ENCODE measurements at regions not wholly inside any gene's neighbourhood (a gene's known extent, or its start where the extent isn't known, plus 50 kb on each side); places are given as distances from the start of the nearest gene placed in this dataset.
A peak's percentile ranks its signal among the peaks of the same experiment; 100 is the strongest.
"Not testable (repeated sequence)": the region's sequence is repeated elsewhere in the genome, so short reads cannot be mapped to it uniquely, and the experiment has no call there.

DNA sequence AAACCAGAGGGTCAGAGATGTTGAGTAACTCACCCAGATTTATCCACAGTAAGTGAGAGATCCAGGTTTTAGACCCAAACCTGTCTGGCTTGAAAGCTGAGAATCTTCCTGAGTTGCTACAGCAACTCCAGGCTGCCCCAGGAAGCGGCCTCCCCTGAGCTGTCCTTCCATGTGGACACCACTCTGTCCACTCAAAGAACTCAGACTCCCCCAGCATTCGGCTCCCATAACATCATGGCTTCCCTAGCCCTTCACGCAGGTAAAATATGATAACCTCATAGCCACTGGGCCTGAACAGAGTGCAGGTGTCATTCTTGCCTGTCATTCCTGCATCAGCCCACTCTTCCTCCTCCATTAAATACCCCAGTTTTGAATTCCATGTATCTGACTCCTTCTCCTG, 657.8 kb downstream of the TBC1D22A start:
- no peak for DNase-seq

DNA sequence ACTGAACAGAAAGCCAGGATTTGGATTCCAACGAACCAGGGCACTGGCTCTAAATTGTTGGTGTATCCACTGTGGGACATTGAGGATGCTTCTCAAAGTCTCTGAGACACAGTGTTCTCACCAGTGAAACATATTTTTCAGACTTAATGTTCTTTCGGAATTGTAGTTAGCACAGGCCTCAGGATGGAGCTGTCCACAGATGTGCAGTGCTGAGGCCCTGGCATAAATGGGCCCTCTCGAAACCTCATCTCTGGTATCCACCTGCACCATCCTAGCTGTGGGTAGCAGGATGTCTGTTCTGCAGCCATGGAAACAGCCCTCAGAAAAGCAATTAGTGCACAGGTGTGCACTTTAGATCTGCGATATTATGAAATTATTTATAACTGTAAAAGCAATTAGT, 656.8 kb downstream of the TBC1D22A start:
- DNase-seq = no peak

DNA sequence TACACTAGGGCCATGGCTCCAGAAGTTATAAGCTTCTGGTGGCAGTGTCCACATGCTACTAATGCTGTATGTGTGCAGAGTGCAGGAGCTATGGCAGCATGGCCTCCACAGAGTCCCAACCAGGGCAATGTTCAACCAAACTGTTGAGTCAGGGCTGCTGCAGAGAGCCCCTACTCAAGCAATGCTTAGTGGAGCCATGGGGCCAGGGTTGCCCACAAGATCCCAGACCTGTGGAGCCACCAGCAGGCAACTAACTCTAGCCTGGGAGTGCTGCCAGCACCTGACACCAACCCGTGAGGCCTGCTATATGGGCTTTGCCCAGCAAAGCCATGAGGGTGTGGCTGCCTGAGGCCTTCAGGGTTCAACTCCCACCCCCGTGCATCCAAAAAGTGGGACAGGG, 655.2 kb downstream of the TBC1D22A start:
- no peak for DNase-seq

DNA sequence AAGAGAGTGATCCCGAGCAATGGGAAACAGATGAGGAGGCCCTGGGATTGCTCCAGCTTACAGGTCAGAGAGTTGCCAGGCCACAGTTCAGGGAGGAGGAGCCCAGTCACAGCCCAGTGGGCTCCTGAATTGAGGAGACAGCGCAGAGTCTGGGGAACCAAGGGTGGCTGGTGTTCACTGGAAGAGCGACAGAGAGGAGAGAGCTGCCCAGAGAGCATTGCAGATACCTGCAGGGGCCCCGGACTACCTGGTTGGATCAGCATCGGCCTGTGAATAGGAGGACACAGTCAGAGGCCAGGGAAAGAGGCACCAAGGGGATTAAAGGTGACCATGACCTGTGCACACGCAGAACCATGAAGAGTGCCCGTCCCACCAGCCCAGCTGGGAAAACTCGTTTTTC, 648.6 kb downstream of the TBC1D22A start:
- DNase-seq = no peak

DNA sequence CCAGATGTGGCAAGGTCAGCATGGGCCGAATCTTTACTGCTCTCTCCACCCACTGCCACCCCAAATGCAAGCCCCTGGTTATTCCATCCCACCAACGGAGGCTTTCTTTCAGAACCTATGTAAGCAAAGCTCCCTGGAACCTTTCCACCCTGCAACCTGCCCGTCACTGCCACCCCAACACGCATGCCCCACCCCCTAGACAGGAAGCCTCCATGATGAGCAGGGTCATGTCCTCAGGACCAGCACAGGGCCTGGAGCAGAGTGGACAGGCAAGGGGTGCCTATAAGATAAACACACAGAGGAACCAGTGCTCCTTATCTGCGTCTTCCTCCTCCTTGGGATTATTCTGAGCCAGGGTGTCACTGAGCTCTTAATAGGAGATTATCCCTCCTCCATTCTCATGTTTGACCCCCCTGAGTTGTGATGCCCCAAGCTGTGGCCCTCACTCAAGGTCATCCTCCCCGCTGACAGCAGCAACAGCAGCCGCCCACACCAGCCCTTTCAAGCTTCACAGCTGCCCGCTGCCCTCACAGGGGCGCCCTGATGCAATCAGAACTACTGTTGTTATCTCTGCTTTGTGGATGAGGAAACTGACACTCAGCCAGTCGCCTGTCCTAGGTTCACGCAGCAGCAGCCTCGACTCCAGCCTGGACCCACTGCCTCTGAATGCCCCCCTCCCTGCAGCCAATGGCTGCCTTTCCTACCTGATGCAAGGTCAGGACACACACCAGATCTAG, 647.3 kb downstream of the TBC1D22A start:
- no peak for DNase-seq

DNA sequence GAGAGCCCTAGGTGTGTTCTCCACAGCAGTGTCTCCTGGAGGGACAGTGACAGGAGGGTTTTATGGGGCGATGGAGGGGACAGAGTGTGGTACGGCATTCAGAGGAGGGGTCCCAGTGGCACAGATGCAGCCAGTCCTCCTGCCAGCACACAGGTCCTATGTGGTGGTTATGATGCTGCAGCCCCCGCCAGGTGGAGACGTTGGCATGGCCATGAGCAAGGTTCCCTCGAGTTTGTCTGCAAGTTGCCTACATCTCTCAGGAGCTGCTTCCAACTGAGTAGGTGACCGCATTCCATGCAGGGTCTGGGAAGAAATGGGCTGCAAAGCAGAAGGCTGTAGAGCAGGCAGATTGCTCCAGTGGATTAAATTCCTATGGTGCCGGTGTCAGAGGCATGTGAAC, 646.0 kb downstream of the TBC1D22A start:
- DNase-seq = no peak

DNA sequence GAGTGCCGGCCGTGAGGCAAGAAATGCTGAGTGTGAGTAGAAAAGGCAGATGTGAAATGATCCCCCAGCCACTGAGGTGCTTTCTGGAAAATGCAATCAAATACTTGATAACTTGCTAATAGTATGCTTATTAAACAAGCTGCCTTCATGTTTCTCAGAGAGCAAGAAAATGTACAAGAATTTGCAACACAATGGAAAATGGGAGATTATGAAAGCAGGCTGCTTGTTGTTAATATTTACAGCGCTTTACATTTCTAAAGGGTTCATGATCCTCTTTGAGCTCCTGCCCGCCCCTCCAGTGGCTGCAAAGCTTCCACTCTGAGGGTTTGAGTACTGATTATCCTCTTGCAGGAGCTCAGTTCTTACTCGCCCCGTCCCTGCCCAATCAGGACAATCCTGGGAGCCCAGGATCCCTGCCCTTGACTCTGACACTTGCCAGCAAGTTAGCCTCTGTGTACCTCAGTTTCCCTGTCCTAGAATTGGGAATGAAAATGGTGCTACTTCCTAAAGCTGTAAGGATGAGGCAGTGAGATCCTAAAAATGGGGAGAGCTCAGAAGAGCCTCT, 645.1 kb downstream of the TBC1D22A start:
- DNase-seq = no peak

DNA sequence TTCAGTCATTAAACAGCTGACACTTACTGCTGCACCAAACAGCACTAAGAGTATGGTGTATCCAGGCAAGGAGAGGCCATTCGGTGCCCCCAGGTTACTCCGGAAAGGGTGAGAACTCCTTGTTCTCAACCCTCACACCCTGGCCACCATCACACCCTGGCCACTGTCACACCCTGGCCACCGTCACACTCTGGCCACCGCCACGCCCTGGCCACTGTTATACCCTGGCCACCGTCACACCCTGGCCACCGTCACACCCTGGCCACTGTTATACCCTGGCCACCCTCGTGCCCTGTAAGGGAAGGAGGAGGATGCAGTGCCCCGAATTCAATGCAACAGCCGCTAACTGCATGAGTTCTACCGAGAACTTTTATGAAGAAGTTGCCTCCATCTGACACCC, 644.4 kb downstream of the TBC1D22A start:
- no peak for DNase-seq

DNA sequence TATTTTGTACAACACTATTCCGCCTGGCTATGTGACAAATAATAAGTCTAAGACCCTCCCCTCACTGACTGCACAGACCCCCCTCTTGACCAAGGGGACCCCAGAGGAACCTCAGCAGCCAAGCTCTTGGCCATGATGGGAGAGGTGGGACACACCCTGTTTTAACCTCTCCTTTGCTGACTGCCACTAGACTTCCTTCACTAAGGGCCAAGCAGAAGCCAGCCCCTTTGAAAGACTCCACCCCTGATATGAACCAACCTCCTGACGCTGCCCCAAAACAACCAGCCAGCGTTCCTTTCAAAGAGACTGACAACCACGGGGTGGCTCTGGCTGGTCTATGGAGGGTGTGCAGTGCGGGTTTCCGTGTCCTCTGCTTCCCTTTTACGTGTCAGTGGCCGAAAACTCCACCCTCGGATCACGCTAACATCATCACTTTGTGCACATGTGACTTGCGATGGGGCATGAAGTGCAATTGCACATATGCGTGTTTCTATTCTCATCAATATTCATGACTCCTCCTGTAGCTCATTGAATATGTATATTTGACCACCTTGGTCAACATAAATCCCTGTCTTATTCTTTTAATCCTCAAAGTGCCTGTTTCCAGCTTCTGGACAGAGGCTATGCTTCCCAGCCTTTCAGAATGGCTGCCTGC, 643.9 kb downstream of the TBC1D22A start:
- no peak for DNase-seq

DNA sequence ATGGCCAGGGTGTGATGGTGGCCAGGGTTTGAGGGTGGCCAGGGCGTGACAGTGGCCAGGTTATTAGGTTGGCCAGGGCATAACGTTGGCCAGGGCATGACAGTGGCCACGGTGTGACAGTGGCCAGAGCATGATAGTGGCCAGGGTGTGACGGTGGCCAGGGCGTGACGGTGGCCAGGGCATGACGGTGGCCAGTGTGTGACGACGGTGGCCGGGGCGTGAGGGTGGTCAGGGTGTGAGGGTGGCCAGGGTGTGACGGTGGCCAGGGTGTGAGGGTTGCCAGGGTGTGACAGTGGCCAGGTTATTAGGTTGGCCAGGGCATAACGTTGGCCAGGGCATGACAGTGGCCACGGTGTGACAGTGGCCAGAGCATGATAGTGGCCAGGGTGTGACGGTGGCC, 642.8 kb downstream of the TBC1D22A start:
- not testable (repeated sequence) for DNase-seq

DNA sequence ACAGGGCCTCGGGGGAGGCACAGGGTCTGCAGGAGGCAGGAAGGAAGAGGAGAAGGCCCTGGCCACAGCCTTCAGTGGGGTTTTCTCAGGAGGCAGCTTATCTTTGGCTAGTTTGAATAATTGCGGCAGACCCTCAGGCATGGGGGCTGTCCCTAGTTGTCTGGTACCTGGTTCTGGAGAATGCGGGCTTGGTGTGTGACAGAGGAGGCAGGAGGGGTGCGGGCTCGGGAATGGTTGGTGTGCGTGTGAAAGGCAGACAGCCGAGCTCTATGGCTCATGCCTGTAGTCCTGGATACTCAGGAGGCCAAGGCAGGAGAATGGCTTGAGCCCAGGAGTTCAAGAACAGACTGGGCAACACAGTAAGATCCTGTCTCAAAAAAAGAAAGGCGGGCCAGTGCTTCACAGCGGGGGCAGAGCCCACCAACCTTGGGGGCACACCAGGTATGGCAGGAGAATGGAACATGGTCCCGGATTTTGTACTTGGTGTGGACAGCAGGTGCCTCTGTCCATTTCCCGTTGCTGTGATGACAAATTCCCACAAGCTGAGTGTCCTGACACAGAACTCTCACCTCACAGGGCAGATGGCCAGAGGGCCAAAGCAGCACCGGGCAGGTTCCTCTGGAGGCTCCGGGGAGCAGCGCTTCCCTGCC, 640.6 kb downstream of the TBC1D22A start:
- DNase-seq = no peak

DNA sequence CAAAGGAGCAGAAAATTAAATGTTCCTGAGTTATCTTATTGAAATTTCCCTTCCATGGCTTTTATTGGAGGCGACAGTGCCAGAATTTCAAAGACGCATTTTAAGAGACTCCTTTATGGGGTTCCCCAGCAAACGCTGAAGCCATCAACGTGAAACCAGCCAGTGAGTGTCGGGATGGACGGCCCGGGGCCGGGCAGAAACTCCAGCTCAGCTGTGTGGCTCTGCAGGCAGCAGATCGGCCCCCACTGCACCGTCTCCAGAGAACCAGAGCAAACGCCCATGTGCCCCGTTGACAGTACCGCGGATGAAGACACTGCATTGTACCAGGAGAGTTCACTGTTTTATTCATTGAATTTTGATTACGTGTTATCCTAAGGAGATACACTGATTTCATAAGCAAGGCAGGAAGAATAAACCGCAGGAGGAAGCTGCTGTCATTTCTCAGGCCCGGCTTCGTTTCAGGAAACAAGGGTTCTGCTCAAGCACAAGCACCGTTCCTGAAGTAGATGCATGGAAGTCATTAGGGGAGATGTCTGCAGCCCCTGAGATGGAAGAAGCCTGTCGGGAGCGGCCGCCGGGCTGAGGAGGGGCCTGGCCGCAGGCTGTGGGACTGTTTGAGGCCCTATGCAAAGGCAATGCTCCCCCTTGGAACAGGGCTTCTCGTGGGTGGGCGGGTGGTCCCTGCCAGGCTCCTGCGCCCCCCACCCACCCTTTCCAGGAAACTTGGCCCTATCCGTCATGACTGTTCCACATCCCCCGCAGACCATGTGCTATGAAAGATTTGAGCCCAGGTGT, 639.7 kb downstream of the TBC1D22A start:
- DNase-seq = no peak

DNA sequence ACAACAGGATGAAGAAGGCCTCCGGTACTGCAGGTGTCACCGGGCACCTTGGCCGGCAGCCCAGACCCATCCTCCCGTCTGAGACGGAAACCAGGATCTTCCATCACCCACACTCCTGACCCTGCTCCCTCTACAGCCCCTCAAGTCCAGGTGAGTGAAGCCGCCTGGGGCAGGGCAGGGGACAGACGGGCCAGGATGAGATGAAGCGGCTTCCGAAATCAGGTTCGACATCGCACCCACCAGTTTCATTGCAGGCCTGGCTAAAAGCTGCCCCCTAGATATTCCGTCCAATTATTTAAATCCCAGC, 639.1 kb downstream of the TBC1D22A start:
- no peak for DNase-seq

DNA sequence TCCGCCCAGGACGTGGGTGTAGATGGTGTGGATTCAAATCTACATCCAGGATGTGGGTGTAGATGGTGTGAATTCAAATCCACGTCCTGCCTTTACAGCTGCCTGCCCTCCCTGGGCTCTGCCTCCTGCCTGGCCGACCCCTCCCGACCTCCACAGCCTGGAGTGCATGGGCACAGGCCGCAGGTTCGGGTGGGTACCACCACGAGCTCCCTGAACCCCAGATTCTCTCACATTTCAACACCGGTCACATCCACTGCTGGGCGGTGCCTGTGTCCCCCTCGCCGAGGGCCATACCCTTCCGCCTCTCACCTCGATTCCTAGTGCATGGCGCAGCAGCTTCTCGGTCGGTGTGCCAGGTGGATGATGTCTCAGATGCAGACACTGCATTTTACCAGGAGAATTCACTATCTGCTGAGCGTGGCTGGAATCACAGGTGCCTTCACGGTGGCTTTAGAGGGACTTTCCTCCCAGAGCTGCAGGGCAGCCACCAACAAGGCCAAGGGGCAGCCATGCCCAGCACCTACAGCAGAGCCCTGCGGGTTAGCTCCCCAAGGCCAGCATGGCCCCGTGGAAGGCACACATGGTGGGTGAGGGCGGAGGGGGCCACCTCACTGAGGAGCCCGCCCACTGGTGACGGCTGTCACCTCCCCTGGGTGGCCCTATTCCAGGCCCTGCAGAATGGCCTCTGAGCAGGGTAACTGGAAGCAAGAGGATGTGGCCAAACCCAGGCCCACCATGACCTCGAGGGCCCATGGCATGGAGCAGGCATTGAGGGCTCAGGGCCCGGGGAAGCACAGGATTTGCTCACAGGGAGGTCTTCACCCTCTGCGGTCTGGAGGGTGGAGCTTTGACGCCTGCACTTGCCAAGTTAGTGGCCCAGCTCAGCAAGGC, 638.5 kb downstream of the TBC1D22A start:
- DNase-seq = no peak

DNA sequence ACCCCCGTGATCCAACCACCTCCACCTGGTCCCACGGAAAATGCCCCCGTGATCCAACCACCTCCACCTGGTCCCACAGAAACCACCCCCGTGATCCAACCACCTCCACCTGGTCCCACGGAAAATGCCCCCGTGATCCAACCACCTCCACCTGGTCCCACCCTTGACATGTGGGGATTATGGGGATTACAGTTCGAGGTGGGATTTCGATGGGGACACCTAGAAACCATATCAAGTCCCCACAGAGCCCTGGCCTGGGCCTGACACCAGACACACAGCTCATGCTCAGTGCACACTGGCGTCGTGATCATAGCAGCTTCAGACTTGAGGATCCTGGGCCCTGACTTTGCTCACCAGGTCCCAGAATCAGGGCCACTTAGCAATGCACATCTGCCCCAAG, 637.7 kb downstream of the TBC1D22A start:
- not testable (repeated sequence) for DNase-seq

DNA sequence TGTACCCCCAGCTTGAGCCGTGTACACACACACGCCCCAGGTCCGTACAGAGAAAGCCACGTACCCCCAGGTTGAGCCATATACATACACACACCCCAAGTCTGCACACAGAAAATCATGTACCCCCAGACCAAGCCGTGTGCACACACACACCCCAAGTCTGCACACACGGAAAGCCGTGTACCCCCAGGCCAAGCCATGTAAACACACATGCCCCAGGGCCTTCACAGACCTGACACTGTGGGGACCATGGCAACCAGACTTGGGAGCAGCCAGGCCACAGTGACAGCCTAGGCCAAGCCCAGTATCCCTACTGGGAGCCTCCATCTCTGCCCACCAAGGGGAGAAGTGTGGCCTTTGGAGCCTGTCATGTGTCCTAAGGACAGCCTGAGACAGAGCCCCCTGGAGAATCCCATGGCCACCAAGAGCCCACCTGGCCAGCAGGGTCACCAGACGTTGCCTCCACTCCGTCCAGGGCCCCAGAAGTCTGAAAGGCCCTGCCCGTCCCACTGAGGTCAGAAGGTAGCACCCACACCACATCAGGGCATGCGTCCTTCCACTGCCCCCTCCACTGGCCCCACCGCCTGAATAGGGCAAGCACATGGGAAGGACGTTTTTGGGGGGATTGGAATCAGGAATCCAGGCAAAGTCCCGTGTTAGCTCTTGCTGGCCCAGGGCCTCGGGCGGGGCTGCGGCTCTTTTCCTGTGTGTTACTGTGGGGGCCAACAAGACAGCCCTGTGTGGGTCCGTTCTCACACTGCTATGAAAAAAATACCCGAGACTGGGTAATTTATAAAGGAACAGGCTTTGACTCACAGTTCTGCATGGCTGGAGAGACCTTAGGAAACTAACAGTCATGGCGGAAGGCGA, 636.7 kb downstream of the TBC1D22A start:
- DNase-seq = no peak

DNA sequence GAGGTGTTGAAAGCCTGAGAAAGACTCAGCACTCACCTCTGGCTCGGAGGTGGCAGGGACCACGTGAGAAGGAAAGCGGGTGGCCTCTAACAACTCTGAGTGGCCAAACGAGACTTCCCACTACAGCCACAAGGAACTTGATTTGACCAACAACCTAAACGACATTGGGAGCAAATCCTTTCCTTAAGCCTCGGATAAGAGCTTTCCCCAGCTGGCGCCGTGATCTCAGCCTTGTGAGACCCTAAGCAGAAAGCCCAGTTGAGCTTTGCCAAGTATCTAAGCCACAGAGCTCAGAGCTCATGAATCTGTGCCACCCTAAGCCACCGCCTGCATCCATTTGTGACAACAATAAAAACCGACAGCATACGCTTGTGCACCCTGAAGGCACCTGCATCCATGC, 636.0 kb downstream of the TBC1D22A start:
- no peak for DNase-seq

DNA sequence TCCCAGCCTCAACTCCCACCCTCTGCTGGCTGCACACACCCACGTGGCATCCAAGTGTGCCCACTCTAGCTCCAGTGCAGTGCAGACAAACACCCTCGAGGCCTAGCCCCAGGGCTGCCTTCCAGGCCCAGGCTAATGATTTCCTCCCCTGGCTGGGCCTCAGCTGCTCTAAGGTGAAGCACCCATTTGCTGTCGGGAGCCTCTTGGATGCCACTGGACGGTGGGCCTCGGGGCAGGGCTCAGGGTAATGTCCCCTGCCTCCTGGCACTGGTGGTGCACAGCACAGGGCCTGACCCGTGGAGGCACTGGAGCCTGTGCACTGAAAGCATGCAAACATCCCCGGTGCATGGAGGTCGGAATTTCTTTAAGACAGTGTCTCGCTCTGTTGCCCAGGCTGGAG, 635.2 kb downstream of the TBC1D22A start:
- no peak for DNase-seq

DNA sequence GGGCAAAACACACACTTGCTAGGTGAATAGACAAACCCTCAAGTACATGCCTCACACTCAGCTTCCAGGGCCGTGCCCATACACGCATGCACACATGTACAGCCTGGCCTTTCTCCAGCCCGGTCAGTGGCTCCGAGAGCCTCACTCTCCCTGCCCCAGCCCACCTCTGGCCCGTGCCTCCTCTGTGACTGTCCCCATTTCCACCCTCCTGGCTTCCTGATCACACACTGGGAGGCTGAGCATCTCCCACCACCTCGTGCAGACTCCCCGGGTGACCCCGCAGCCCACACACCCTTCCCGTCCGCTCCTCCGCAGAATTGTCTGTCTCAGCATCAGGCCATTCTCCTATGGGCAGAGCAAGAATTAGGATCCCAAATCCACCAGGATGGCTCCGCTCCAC, 634.1 kb downstream of the TBC1D22A start:
- DNase-seq = no peak

DNA sequence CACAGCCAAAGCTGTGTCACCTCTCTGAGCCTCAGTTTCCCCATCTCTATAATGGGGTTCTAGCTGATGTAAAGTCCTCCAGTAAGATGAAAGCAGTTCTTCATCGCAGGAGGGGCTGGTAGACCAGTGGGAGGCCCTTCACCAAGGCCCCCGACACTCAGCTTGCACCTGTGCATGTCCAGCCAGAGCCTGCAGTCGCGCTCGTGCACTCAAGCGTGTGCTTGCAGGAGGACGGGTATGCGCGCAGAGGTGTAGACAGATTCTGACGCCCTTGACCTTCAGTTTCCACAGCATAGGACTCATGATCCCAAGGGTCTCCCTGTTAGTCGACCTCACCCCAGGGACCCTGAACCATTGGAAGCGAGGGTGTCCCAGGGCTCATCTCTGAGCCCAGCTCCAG, 633.7 kb downstream of the TBC1D22A start:
- no peak for DNase-seq

DNA sequence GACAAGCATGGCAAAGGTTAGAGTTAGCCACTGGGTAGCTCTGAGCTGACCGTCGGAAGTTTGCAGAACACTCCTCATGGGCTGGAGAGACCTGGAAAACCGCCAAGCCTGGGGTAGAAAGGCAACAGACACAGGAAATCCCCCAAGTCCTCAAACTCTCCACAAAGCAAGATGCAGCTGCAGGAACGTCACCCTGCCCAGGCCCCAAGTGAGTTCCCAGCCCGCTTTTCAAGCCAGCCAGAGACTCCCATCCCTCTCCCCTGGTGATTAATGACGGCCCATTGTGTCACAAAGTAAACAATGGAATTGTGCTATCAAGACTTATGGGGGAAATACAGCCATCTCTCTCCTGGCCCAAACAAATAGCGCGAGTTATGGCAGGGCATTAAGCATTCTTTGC, 633.0 kb downstream of the TBC1D22A start:
- DNase-seq = peak; percentile 9
